CD4-positive, alpha-beta T cell treated with Interleukin-15 for 1 hour (primary cell): ENCODE measurements at regions not wholly inside any gene's neighbourhood (a gene's known extent, or its start where the extent isn't known, plus 50 kb on each side); places are given as distances from the start of the nearest gene placed in this dataset.
"Not testable (repeated sequence)": the region's sequence is repeated elsewhere in the genome, so short reads cannot be mapped to it uniquely, and the experiment has no call there.

Experiments
- DNase-seq: peaks from one replicate; pipeline ENCODE4 v3.0.0-alpha.2; 2020

GRCh38 chr19:27971071-27971470, 1241.9 kb downstream of the UQCRFS1 start:
- DNase-seq = no peak

DNA sequence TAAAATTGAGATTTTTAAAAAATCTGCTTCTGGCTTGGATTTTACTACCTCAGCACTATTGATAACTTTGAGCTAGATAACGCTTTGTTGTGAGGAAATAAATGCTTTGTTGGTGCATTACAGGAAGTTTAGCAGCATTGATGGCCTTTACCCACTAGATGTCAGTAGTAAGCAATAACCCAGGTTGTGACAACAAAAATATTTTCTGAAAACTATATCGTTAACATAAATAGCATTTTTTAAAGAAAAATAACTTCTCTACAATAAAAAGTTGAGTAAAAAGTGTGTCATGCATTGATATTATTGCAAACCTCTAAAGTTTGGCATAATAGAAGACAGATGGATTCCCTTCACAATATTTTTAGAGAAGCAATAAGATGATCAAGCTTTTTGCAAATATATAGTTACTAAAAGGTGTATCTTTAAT, 1246.5 kb downstream of the UQCRFS1 start:
- DNase-seq = no peak

- no peak for DNase-seq
Observed at GRCh38 chr19:27964185-27964584, 1248.8 kb downstream of the UQCRFS1 start.

GRCh38 chr19:27962264-27962663, 1250.7 kb downstream of the UQCRFS1 start:
- no peak for DNase-seq

DNA sequence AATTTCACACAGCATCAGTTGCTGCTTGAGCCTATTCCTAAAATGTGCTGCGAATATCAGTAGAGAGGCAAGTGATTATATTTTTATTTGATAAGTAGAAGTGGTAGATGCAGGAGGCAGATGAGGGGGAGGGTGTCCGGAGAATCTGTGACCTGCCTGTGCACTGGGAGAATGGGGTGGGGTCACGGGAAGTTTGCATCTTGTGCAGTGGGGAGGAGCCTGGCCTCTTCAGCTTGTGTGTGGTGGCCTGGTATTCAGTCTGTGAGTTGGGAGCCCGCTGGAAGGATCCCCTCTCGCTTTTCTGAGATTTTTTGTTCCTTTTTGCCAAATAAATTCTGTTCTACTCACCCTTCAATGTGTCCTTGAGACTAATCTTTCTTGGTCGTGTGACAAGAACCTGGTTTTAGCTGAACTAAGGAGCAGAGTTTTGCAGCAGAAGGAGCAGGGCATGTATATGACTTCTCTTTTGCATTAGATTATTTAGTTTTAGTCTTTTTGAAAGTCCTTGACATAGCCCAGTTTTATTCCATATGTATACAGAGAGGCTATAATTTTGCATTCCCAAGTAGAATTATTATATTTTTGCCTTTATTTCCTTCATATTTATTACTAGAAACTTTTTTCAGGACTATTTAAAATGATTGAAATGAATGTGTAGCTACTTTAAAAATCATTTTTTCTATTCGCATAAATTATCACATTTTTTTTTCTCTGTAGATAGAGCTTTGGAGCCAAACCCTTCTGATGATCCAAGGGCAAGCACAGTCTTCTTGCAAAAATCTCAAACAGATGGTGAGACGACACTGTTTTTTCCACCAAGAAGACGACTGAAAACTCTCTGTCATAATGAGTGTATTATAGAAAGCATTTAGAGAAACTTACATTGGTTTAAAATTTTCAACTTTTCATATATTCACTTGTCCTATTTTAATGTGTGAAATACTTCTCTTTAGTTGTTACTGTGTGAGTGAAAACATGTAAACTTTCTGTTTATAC, 1257.2 kb downstream of the UQCRFS1 start:
- no peak for DNase-seq

- not testable (repeated sequence) for DNase-seq
Observed at GRCh38 chr19:27942607-27943006, 1270.3 kb downstream of the UQCRFS1 start.

GRCh38 chr19:27936139-27936538, 1276.8 kb downstream of the UQCRFS1 start:
- no peak for DNase-seq

GRCh38 chr19:27935669-27936068, 1277.3 kb downstream of the UQCRFS1 start:
- DNase-seq = no peak

- no peak for DNase-seq
Observed at GRCh38 chr19:27929399-27929798, 1283.6 kb downstream of the UQCRFS1 start.

- DNase-seq = no peak
Observed at GRCh38 chr19:27925202-27925601, 1287.7 kb downstream of the UQCRFS1 start.

- no peak for DNase-seq
Observed at GRCh38 chr19:27922970-27923369, 1290.0 kb downstream of the UQCRFS1 start.

DNA sequence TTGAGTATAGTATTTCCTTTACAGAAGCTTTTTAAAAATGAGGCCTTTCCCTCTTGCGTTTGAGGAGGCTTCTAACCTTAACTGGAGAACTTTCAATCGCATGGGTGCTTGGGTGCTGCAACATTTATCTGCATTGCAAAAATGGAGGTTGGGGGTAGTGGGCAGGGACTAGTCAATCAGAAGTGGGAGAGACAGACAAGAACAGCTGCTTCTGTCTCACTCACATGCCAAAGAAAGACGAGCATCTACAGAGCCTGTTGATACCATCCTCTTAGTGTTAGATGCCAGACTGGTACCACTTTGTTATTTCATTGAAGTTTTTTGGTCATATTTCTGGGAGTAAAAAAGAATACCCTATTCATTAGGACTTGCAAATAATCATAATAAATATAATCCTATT, 1292.2 kb downstream of the UQCRFS1 start:
- DNase-seq = no peak

DNA sequence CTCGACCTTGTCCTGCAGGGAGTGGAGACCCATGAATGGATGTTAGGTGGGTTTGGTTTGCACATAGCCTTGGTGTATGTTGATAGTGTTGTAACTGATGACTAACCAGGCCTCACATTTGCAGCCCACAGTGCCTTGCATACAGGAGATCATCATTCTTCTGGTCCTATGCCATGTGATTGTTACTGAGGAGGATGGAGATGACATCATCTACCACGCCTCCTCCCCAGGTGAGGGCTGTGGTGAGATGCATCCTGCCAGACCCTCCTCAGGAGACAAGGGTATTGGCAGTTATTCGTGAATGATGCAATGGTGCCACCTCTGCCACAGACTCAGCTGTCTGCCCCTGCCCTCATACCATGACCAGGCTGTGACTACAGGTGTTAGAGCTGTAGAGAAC, 1294.1 kb downstream of the UQCRFS1 start:
- DNase-seq = no peak

GRCh38 chr19:27911122-27911898, 1301.6 kb downstream of the UQCRFS1 start:
- DNase-seq = no peak

GRCh38 chr19:27909861-27910260, 1303.1 kb downstream of the UQCRFS1 start:
- DNase-seq = no peak

DNA sequence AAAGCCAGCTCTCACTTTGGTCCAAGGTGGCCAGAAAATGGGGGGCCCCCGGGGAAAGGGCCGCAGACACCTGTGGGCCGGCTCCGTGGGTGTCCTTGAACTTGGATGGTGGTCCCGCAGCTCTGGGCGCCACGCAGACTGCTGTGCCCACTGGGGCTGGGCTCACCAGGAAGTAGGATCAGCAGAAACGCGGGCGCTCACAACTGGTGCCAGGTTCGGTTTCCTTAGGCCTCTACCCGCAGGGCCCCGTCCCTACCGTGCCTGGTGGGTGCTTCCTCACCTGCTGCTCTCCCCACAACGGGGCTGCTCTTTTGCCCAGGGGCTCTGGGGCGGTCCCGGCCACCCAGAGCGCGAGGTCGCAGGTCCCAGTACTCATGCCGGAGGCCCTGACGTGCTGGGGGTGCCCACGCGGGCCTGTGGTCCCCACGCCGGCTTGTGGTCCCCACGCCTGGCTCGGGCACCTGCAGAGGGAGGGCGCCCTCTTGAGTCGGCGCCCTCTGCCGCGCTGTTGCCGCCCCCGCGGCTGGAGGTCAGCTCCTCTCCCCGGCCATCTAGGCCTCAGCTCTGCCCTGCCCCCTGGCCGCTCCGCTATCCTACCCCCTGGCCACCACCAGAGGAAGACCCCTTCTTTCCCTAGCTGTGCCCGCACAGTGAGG, 1303.6 kb downstream of the UQCRFS1 start:
- no peak for DNase-seq

- DNase-seq = no peak
Observed at GRCh38 chr19:27906081-27906480, 1306.9 kb downstream of the UQCRFS1 start.

DNA sequence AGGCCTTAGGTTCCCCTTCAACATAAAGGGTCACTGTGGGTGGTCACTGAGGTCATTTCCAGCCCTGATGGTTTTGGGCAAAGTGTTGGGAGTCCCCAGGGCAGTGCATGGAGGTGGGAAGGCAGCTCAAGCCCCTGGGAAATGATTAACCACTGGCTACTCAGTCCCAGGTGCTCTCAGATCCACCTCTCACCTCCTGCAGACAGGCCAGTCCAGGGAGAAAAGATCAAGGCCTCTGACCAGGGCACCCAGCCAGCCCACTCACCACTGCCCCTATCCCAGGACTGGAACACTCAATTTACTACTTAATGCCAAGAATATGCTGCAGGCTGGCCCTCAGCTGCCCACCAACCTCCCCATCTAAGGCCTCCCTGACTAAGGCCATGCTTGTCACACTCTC, 1307.9 kb downstream of the UQCRFS1 start:
- no peak for DNase-seq

GRCh38 chr19:27901078-27901477, 1311.9 kb downstream of the UQCRFS1 start:
- no peak for DNase-seq

DNA sequence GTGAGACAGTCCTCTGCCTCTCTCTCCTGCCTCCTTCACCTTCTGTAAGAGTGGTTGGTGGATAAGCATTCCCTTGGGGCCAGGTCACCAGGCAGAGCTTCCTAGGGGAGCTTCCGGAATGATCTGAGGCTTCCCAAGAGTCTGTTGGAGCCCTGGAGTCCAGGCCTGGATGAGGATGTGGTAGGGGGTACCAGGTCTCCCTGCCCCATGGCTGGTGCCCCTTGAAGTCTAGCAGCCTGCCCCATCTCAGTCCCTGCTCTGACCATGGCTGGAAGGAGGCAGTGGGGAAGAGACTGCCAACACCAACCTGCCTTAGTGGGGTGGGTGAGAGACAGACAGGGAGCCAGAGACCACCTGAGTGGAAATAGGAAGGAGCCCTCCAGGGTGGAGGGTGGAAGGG, 1316.9 kb downstream of the UQCRFS1 start:
- no peak for DNase-seq

- DNase-seq = no peak
Observed at GRCh38 chr19:27894906-27895754, 1317.8 kb downstream of the UQCRFS1 start.

- no peak for DNase-seq
Observed at GRCh38 chr19:27892500-27892899, 1320.5 kb downstream of the UQCRFS1 start.
